Natural killer cell (primary cell): ENCODE measurements at regions not wholly inside any gene's neighbourhood (a gene's known extent, or its start where the extent isn't known, plus 50 kb on each side); places are given as distances from the start of the nearest gene placed in this dataset.
A peak's percentile ranks its signal among the peaks of the same experiment; 100 is the strongest.
"Not testable (repeated sequence)": the region's sequence is repeated elsewhere in the genome, so short reads cannot be mapped to it uniquely, and the experiment has no call there.

ENCODE experiments used
- ATAC-seq, 3 donors: fragments of 150-1000 bp in 2 of 3; fragments of 200-7000 bp in 1 of 3; cut with Tn5 transposase; 1 replicate in 1 of 3; 2 replicates in 2 of 3; pipeline ENCODE4 v1.10.0; 2021; ENCODE audit warnings: mild to moderate bottlenecking in 2 of 3, moderate library complexity in 2 of 3
- DNase-seq, 2 donors: peaks; one replicate each; pipeline versions ENCODE4 v3.0.0 to v3.0.0-alpha.2; 2013 to 2021; ENCODE audit warnings: mixed read lengths in 1 of 2
- H3K27ac ChIP-seq: one replicate; pipeline ENCODE4 v1.5.1; 2013; ENCODE audit warnings: mild to moderate bottlenecking, low read length
- H3K27me3 ChIP-seq: one replicate; pipeline ENCODE4 v1.6.1; 2013; ENCODE audit warnings: low read length; ENCODE audit not compliant: control insufficient read depth, insufficient read depth
- H3K36me3 ChIP-seq: one replicate; pipeline ENCODE4 v1.6.1; 2013; ENCODE audit warnings: low read length; ENCODE audit not compliant: control insufficient read depth, insufficient read depth
- H3K4me1 ChIP-seq: one replicate; pipeline ENCODE4 v1.6.1; 2013; ENCODE audit warnings: low read length; ENCODE audit not compliant: control insufficient read depth, insufficient read depth
- H3K4me3 ChIP-seq: one replicate; pipeline ENCODE4 v1.5.1; 2013; ENCODE audit warnings: low read length
- H3K9me3 ChIP-seq: one replicate; pipeline ENCODE4 v1.6.1; 2013; ENCODE audit warnings: low read length; ENCODE audit not compliant: control insufficient read depth, insufficient read depth
- H3K27ac Mint-ChIP-seq, 2 donors: one replicate each; pipeline ENCODE4 v1.8.0; 2022; ENCODE audit warnings: mild to moderate bottlenecking in 2 of 2, mixed read lengths in 2 of 2, moderate library complexity in 1 of 2
- H3K27me3 Mint-ChIP-seq, 2 donors: one replicate each; pipeline ENCODE4 v1.8.0; 2022; ENCODE audit warnings: low read depth in 2 of 2, mixed read lengths in 2 of 2
- H3K36me3 Mint-ChIP-seq: one replicate; pipeline ENCODE4 v1.8.0; 2022; ENCODE audit warnings: mixed read lengths
- H3K4me1 Mint-ChIP-seq, 2 donors: one replicate each; pipeline ENCODE4 v1.8.0; 2022; ENCODE audit warnings: mixed read lengths in 2 of 2
- H3K4me3 Mint-ChIP-seq: one replicate; pipeline ENCODE4 v1.8.0; 2022; ENCODE audit warnings: mild to moderate bottlenecking, moderate library complexity, mixed read lengths
- H3K9me3 Mint-ChIP-seq, 2 donors: one replicate each; pipeline ENCODE4 v1.8.0; 2022; ENCODE audit warnings: mixed read lengths in 2 of 2
- CTCF ChIP-seq: fragments of 200-600 bp; IDR thresholded peaks from one replicate; pipeline ENCODE4 v1.8.0; 2022; ENCODE audit warnings: antibody characterized with exemption
- WGBS: methylation state at CpG from one replicate; pipeline ENCODE4 v1.1.7; 2013; ENCODE audit warnings: missing lambda C conversion rate; ENCODE audit not compliant: insufficient coverage; 5-methylcytosine and 5-hydroxymethylcytosine counted together
- intact Hi-C: fragments of 100-400 bp; cut with micrococcal nuclease; formaldehyde crosslinking; loops from one replicate; pipeline ENCODE4 v1.14.2; 2022

- Mint-ChIP-seq H3K9me3 (no peaks in the 10 kb centered on the region), H3K36me3 (no peaks in the 10 kb centered on the region), H3K27ac (no peak overlapping the region), H3K27me3 (peaks cover 0 to 3% of the 10 kb centered on the region in 2 donors), H3K4me1 (no peaks in the 10 kb centered on the region), H3K4me3 (no peak overlapping the region)
- Histone ChIP-seq H3K27me3 (no peaks in the 10 kb centered on the region), H3K27ac (no peak overlapping the region), H3K4me1 (no peaks in the 10 kb centered on the region), H3K4me3 (no peak overlapping the region), H3K36me3 (no peaks in the 10 kb centered on the region), H3K9me3 (no peaks in the 10 kb centered on the region)
- no peak for TF ChIP-seq CTCF
- DNase-seq (no peak), ATAC-seq (no peak)
- intact Hi-C loops = no loop called here
- 90% methylated on average over 14 of the region's 15 CpGs for WGBS
Observed at GRCh38 chr7:142528608-142529408, 220.5 kb upstream of the PRSS1 start.

GRCh38 chr7:142523821-142524460 is 225.3 kb upstream of the PRSS1 start:
- no peaks in the 10 kb centered on the region for H3K27me3 Mint-ChIP-seq
- WGBS = 64% methylated on average over 9 of the region's 9 CpGs
- H3K27ac ChIP-seq = no peak overlapping the region
- H3K27me3 ChIP-seq = no peaks in the 10 kb centered on the region
- no peaks in the 10 kb centered on the region for H3K4me1 Mint-ChIP-seq
- H3K4me1 ChIP-seq = no peaks in the 10 kb centered on the region
- no peak overlapping the region for H3K4me3 ChIP-seq
- intact Hi-C loops = loop anchor here (5.0 kb wide), 1 partner anchor 62 kb away; no protein-coding TSS in a partner anchor
- no peaks in the 10 kb centered on the region for H3K36me3 ChIP-seq
- no peaks in the 10 kb centered on the region for H3K9me3 ChIP-seq
- no peak for TF ChIP-seq CTCF
- H3K9me3 Mint-ChIP-seq = no peaks in the 10 kb centered on the region
- H3K36me3 Mint-ChIP-seq = no peaks in the 10 kb centered on the region
- DNase-seq = no peak
- no peak overlapping the region for H3K27ac Mint-ChIP-seq
- no peak overlapping the region for H3K4me3 Mint-ChIP-seq
- no peak for ATAC-seq

GRCh38 chr7:142522735-142523134 is 226.5 kb upstream of the PRSS1 start:
- no peak for ATAC-seq
- intact Hi-C loops = loop anchor here (5.0 kb wide), 1 partner anchor 60 kb away; no protein-coding TSS in a partner anchor

GRCh38 chr7:142520885-142521284 is 228.4 kb upstream of the PRSS1 start:
- DNase-seq, H3K36me3 ChIP-seq, H3K27me3 Mint-ChIP-seq, H3K4me1 Mint-ChIP-seq, H3K4me1 ChIP-seq, H3K27me3 ChIP-seq, H3K27ac ChIP-seq, H3K9me3 Mint-ChIP-seq, ATAC-seq, H3K4me3 Mint-ChIP-seq, H3K9me3 ChIP-seq, H3K4me3 ChIP-seq, H3K27ac Mint-ChIP-seq, H3K36me3 Mint-ChIP-seq: not testable (repeated sequence)
- WGBS = 57% methylated on average over 2 of the region's 2 CpGs
- intact Hi-C loops = loop anchor here (1.0 to 5.0 kb wide), 2 partner anchors 19 to 59 kb away; no protein-coding TSS in a partner anchor

More at GRCh38 chr7:142522735-142523134, 226.5 kb upstream of the PRSS1 start:
- no peak for DNase-seq
- H3K27me3 ChIP-seq = no peaks in the 10 kb centered on the region
- WGBS = 93% methylated on average over 1 of the region's 1 CpG
- no peak overlapping the region for H3K27ac ChIP-seq
- TF ChIP-seq CTCF = no peak
- Mint-ChIP-seq H3K27ac (no peak overlapping the region), H3K4me1 (no peaks in the 10 kb centered on the region), H3K36me3 (no peaks in the 10 kb centered on the region), H3K4me3 (no peak overlapping the region), H3K27me3 (no peaks in the 10 kb centered on the region), H3K9me3 (no peaks in the 10 kb centered on the region)
- no peaks in the 10 kb centered on the region for H3K36me3 ChIP-seq
- no peak overlapping the region for H3K4me3 ChIP-seq
- H3K4me1 ChIP-seq = no peaks in the 10 kb centered on the region
- H3K9me3 ChIP-seq = no peaks in the 10 kb centered on the region

GRCh38 chr7:142520455-142520854 is 228.8 kb upstream of the PRSS1 start:
- not testable (repeated sequence) for H3K4me3 ChIP-seq, H3K9me3 ChIP-seq, H3K27me3 ChIP-seq, H3K27ac ChIP-seq, H3K36me3 ChIP-seq, H3K4me1 Mint-ChIP-seq, H3K27ac Mint-ChIP-seq, H3K27me3 Mint-ChIP-seq, H3K4me1 ChIP-seq, ATAC-seq, H3K4me3 Mint-ChIP-seq, H3K36me3 Mint-ChIP-seq, H3K9me3 Mint-ChIP-seq
- peak in 1 of 2 donors; percentile 43 for DNase-seq
- WGBS = 90% methylated on average over 5 of the region's 5 CpGs
- intact Hi-C loops = loop anchor here (5.0 kb wide), 1 partner anchor 58 kb away; no protein-coding TSS in a partner anchor
